Mesendoderm (in vitro differentiated cells): ENCODE measurements at regions not wholly inside any gene's neighbourhood (a gene's known extent, or its start where the extent isn't known, plus 50 kb on each side); places are given as distances from the start of the nearest gene placed in this dataset.
"Not testable (repeated sequence)": the region's sequence is repeated elsewhere in the genome, so short reads cannot be mapped to it uniquely, and the experiment has no call there.

Source experiments
- DNase-seq: peaks from one replicate; pipeline ENCODE4 v3.0.0; 2013
- H2AK5ac ChIP-seq: 2 replicates; pipeline ENCODE4 v1.6.1; 2013; ENCODE audit warnings: low read length, inconsistent platforms
- H2BK120ac ChIP-seq: 2 replicates; pipeline ENCODE4 v1.6.1; 2013; ENCODE audit warnings: low read depth, mild to moderate bottlenecking, low read length, moderate library complexity, mixed read lengths
- H2BK15ac ChIP-seq: replicated peaks from 2 replicates; pipeline ENCODE4 v1.6.1; 2013; ENCODE audit warnings: low read depth, mild to moderate bottlenecking, moderate library complexity
- H2BK5ac ChIP-seq: 2 replicates; pipeline ENCODE4 v1.6.1; 2013; ENCODE audit warnings: low read length, inconsistent platforms
- H3K18ac ChIP-seq: 2 replicates; pipeline ENCODE4 v1.6.1; 2013; ENCODE audit warnings: mild to moderate bottlenecking, low read length, mixed read lengths
- H3K23ac ChIP-seq: one replicate; pipeline ENCODE4 v1.6.1; 2013; ENCODE audit warnings: low read length
- H3K27ac ChIP-seq: 2 replicates; pipeline ENCODE4 v1.5.1; 2013; ENCODE audit warnings: low read depth, mild to moderate bottlenecking, inconsistent platforms, low read length, moderate library complexity
- H3K27me3 ChIP-seq: 2 replicates; pipeline ENCODE4 v1.6.1; 2013; ENCODE audit warnings: low read length, control low read depth, mild to moderate bottlenecking, inconsistent platforms; ENCODE audit not compliant: insufficient read depth, poor library complexity
- H3K36me3 ChIP-seq: 2 replicates; pipeline ENCODE4 v1.6.1; 2013; ENCODE audit warnings: low read length, inconsistent platforms; ENCODE audit not compliant: control insufficient read depth, insufficient read depth
- H3K4ac ChIP-seq: one replicate; pipeline ENCODE4 v1.6.1; 2013; ENCODE audit warnings: low read depth, mild to moderate bottlenecking, low read length, moderate library complexity
- H3K4me1 ChIP-seq: 2 replicates; pipeline ENCODE4 v1.6.1; 2013; ENCODE audit warnings: low read depth, low read length, inconsistent platforms; ENCODE audit not compliant: control insufficient read depth
- H3K4me2 ChIP-seq: 2 replicates; pipeline ENCODE4 v1.6.1; 2013; ENCODE audit warnings: low read length
- H3K4me3 ChIP-seq: 2 replicates; pipeline ENCODE4 v1.5.1; 2013; ENCODE audit warnings: mild to moderate bottlenecking, low read length
- H3K56ac ChIP-seq: one replicate; pipeline ENCODE4 v1.6.1; 2013; ENCODE audit warnings: low read length
- H3K79me1 ChIP-seq: 2 replicates; pipeline ENCODE4 v1.6.1; 2013; ENCODE audit warnings: low read length, inconsistent platforms
- H3K79me2 ChIP-seq: 2 replicates; pipeline ENCODE4 v1.6.1; 2013; ENCODE audit warnings: mild to moderate bottlenecking, low read length; ENCODE audit not compliant: control insufficient read depth, insufficient read depth
- H3K9ac ChIP-seq: 2 replicates; pipeline ENCODE4 v1.6.1; 2013; ENCODE audit warnings: low read length, inconsistent platforms
- H4K5ac ChIP-seq: one replicate; pipeline ENCODE4 v1.6.1; 2013; ENCODE audit warnings: low read length
- H4K8ac ChIP-seq: one replicate; pipeline ENCODE4 v1.6.1; 2013; ENCODE audit warnings: low read depth, mild to moderate bottlenecking, control low read depth, low read length, moderate library complexity
- WGBS: extraction: QIAGEN DNeasy Blood & Tissue Kit; methylation state at CpG from one replicate; pipeline ENCODE4 v1.1.7; 2013; ENCODE audit warnings: low lambda C conversion rate, missing lambda C conversion rate; ENCODE audit not compliant: insufficient coverage; ENCODE audit errors: extremely low coverage; 5-methylcytosine and 5-hydroxymethylcytosine counted together

DNA sequence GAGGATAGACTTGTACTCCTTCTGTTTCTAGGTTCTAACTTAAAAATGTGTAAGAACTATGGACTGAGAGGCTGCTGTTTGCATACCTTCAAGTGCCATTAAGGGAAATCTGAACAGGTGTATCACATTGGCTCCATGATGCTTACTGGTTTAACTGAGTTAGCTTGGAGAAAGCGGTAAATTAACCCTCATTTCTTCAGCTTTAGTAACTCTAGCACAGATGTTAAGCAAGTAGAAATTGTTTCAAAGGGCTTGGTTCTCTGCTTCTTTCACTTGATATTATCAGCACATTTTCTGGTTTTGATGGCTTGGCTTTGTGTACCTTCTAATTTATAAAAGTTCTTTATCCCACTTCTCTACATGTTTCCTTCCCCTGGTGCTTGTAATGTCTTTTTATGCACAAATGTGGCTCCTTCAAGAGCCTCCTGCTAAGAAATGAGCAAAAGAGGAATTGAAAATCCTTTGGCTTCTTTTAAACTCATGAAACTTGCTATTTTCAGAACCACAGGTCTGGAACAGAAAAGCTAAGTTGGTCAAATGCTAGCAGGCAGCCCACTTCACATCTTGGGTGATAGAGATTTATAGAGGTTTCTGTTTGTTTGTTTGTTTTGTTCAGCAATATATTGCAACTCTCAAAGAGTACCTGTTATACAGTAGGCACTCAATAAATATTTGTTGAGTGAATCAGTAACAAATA, 249.9 kb upstream of the THUMPD2 start:
- DNase-seq, result no peak
- no CpG with 5 or more reads among the region's 1 CpG for WGBS
- no peaks in the 10 kb centered on the region for H3K36me3 ChIP-seq

GRCh38 chr2:40027968-40028367, 248.9 kb upstream of the THUMPD2 start:
- Histone ChIP-seq H4K5ac (no peak overlapping the region), H3K27me3 (no peaks in the 10 kb centered on the region), H2BK15ac (no peak overlapping the region), H2BK5ac (no peak overlapping the region), H4K8ac (no peak overlapping the region), H3K36me3 (no peaks in the 10 kb centered on the region), H3K79me1 (no peaks in the 10 kb centered on the region), H3K27ac (no peak overlapping the region), H3K4me1 (no peaks in the 10 kb centered on the region), H3K56ac (no peak overlapping the region), H3K9ac (no peak overlapping the region), H3K79me2 (no peaks in the 10 kb centered on the region), H2AK5ac (no peak overlapping the region), H3K23ac (no peak overlapping the region), H3K4me3 (no peak overlapping the region), H3K4ac (no peak overlapping the region), H3K18ac (no peak overlapping the region), H2BK120ac (no peak overlapping the region), H3K4me2 (no peak overlapping the region)
- WGBS, result no CpG with 5 or more reads among the region's 1 CpG
- no peak for DNase-seq

More for the DNA sequence above, 249.9 kb upstream of the THUMPD2 start:
- Histone ChIP-seq H3K27me3 (no peaks in the 10 kb centered on the region), H2AK5ac (no peak overlapping the region), H3K4me2 (no peak overlapping the region), H3K4me3 (no peak overlapping the region), H4K8ac (no peak overlapping the region), H2BK5ac (no peak overlapping the region), H3K79me1 (no peaks in the 10 kb centered on the region), H2BK15ac (no peak overlapping the region), H3K27ac (no peak overlapping the region), H2BK120ac (no peak overlapping the region), H3K4ac (no peak overlapping the region), H3K18ac (no peak overlapping the region), H3K9ac (no peak overlapping the region), H3K23ac (no peak overlapping the region), H3K4me1 (no peaks in the 10 kb centered on the region), H3K56ac (no peak overlapping the region), H4K5ac (no peak overlapping the region), H3K79me2 (no peaks in the 10 kb centered on the region)

DNA sequence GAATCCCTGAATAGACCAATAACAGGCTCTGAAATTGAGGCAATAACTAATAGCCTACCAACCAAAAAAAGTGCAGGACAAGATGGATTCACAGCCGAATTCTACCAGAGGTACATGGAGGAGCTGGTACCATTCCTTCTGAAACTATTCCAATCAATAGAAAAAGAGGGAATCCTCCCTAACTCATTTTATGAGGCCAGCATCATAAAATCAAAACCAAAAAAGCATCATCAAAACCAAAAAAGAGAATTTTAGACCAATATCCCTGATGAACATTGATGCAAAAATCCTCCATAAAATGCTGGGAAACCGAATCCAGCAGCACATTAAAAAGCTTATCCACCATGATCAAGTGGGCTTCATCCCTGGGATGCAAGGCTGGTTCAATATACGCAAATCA, 246.2 kb upstream of the THUMPD2 start:
- H3K79me2 ChIP-seq, H3K27ac ChIP-seq, H3K79me1 ChIP-seq, H3K4me3 ChIP-seq, H3K36me3 ChIP-seq, H3K4me1 ChIP-seq, H3K9ac ChIP-seq, H3K23ac ChIP-seq, H2BK5ac ChIP-seq, H2AK5ac ChIP-seq, H3K56ac ChIP-seq, H3K4me2 ChIP-seq, H4K5ac ChIP-seq, H4K8ac ChIP-seq, H2BK120ac ChIP-seq, H3K4ac ChIP-seq, H3K18ac ChIP-seq, H3K27me3 ChIP-seq, DNase-seq, H2BK15ac ChIP-seq: not testable (repeated sequence)
- WGBS, result no CpG with 5 or more reads among the region's 3 CpGs

DNA sequence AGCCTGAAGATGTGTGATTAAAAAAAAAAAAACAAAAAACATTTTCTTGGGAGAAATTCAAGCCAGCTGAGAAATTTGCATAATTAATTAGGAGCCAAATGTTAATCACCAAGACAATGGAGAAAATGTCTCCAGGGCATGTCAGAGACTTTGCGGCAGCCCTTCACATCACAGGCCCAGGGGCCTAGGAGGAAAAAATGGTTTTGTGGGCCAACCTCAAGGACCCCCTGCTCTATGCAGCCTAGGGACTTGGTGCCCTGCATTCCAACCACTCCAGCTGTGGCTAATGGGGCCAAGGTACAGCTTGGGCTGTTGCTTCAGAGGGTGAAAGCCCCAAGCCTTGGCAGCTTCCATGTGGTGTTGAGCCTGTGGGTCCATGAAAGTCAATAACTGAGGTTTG, 241.9 kb upstream of the THUMPD2 start:
- no peak overlapping the region for H3K23ac ChIP-seq
- no peaks in the 10 kb centered on the region for H3K79me2 ChIP-seq
- H3K36me3 ChIP-seq, result no peaks in the 10 kb centered on the region
- H2BK120ac ChIP-seq, result no peak overlapping the region
- no peak overlapping the region for H3K27ac ChIP-seq
- no peak for DNase-seq
- no peak overlapping the region for H3K4me2 ChIP-seq
- H3K56ac ChIP-seq, result no peak overlapping the region
- no peak overlapping the region for H4K8ac ChIP-seq
- no peak overlapping the region for H2AK5ac ChIP-seq
- no peak overlapping the region for H3K4ac ChIP-seq
- H4K5ac ChIP-seq, result no peak overlapping the region
- H2BK15ac ChIP-seq, result no peak overlapping the region
- H3K4me1 ChIP-seq, result no peaks in the 10 kb centered on the region
- no peak overlapping the region for H3K9ac ChIP-seq
- no CpG with 5 or more reads among the region's 1 CpG for WGBS
- H3K27me3 ChIP-seq, result no peaks in the 10 kb centered on the region
- no peak overlapping the region for H3K18ac ChIP-seq
- H3K4me3 ChIP-seq, result no peak overlapping the region
- H3K79me1 ChIP-seq, result no peaks in the 10 kb centered on the region
- H2BK5ac ChIP-seq, result no peak overlapping the region

DNA sequence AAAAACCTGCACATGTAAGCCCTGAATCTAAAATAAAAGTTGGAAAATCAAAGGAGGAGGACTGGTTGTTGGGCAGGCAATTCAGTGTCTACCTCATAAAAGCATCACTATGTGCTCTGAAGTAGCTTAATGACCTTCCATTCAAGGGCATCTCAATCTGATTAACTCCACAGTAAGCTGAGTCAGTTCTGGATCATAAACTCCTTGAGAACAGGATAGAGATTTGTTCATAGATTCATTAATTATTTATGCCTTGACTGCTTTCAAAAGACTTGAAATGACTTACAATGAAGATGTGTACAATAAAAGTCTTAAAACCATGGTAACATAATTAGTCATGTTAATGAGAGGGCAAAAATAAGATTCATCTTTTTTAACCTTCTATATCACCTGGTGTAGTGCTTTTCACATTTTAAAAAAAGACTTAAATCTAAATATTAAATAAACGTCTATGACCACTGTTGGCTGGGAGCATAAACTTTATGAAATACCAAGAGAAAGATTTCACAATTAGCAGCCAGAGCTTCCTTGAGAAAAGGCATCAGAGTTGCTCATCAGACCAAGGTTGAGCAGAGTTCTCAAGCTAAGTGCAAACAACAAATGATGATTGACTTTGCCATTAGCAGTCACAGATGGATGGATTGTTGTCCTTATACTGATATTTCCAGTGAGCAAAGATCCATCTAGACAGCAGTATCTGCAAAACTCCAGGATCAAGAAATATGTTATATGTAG, 237.3 kb upstream of the THUMPD2 start:
- DNase-seq, result no peak
- Histone ChIP-seq H3K4me3 (no peak overlapping the region), H2AK5ac (no peak overlapping the region), H3K23ac (no peak overlapping the region), H2BK5ac (no peak overlapping the region), H3K36me3 (no peaks in the 10 kb centered on the region), H3K4me1 (no peaks in the 10 kb centered on the region), H2BK120ac (no peak overlapping the region), H4K5ac (no peak overlapping the region), H4K8ac (no peak overlapping the region), H2BK15ac (no peak overlapping the region), H3K27me3 (no peaks in the 10 kb centered on the region), H3K4ac (no peak overlapping the region), H3K4me2 (no peak overlapping the region), H3K79me2 (no peaks in the 10 kb centered on the region), H3K79me1 (no peaks in the 10 kb centered on the region), H3K9ac (no peak overlapping the region), H3K18ac (no peak overlapping the region), H3K56ac (no peak overlapping the region), H3K27ac (no peak overlapping the region)
- WGBS, result no CpG with 5 or more reads among the region's 1 CpG
